ACC112 (cell line): ENCODE measurements at regions not wholly inside any gene's neighbourhood (a gene's known extent, or its start where the extent isn't known, plus 50 kb on each side); places are given as distances from the start of the nearest gene placed in this dataset.
A peak's percentile ranks its signal among the peaks of the same experiment; 100 is the strongest.

ENCODE experiments used
- H2AFZ ChIP-seq: fragments of 200-600 bp; sonication (generic); one replicate; pipeline ENCODE4 v1.6.0; 2017; ENCODE audit warnings: antibody characterized with exemption, low read length; ENCODE audit not compliant: unreplicated experiment
- H3K27ac ChIP-seq: fragments of 200-600 bp; sonication (generic); 2 replicates; pipeline ENCODE4 v1.5.1; 2014; ENCODE audit warnings: low read depth, mild to moderate bottlenecking, antibody characterized with exemption, low read length, moderate library complexity
- H3K27me3 ChIP-seq: fragments of 200-600 bp; sonication (generic); 2 replicates; pipeline ENCODE4 v1.6.1; 2014; ENCODE audit warnings: mild to moderate bottlenecking, antibody characterized with exemption, low read length, moderate library complexity, mixed read lengths; ENCODE audit not compliant: insufficient read depth
- H3K36me3 ChIP-seq: fragments of 200-600 bp; sonication (generic); 2 replicates; pipeline ENCODE4 v1.6.1; 2016; ENCODE audit warnings: mild to moderate bottlenecking, antibody characterized with exemption, low read length, moderate library complexity, mixed read lengths; ENCODE audit not compliant: insufficient read depth
- H3K4me1 ChIP-seq: fragments of 200-600 bp; sonication (generic); one replicate; pipeline ENCODE4 v1.6.1; 2016; ENCODE audit warnings: low read length, mixed read lengths; ENCODE audit not compliant: insufficient read depth, unreplicated experiment, control insufficient read depth
- H3K4me3 ChIP-seq: fragments of 200-600 bp; sonication (generic); 2 replicates; pipeline ENCODE4 v1.5.1; 2014; ENCODE audit warnings: mild to moderate bottlenecking, low read depth, low read length
- H3K79me2 ChIP-seq: fragments of 200-600 bp; sonication (generic); one replicate; pipeline ENCODE4 v1.6.0; 2016; ENCODE audit warnings: low read length; ENCODE audit not compliant: control insufficient read depth, unreplicated experiment, insufficient read depth

DNA sequence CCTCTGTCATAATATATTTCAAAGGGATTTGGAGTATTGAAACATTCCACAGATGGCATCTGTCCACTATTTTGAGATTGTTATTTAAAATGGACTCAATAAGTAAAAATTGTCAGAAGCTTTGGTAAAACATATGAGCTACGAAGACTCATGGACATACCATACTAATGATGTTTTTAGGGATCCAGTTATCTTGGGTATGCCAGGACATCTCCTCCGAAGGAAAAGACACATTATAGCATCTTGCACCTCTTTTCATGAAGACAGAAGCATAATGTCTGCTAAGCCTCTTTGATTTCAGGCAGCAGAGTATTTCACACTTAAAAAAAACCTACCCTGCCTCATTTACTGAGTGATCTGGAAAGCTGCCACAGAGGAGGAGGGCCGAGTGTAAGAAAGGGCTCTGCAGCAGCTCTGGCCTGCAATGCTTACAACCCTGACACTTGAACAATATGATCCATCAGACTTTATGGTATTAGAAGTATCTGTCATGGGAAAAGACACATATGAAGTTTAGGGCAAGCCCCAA lies 284.8 kb downstream of the TUSC7 start:
- Histone ChIP-seq H3K27ac (no peak overlapping the region), H3K4me1 (no peaks in the 10 kb centered on the region), H3K36me3 (no peaks in the 10 kb centered on the region), H3K27me3 (no peaks in the 10 kb centered on the region), H3K79me2 (no peaks in the 10 kb centered on the region), H2AFZ (no peak overlapping the region), H3K4me3 (no peak overlapping the region)

DNA sequence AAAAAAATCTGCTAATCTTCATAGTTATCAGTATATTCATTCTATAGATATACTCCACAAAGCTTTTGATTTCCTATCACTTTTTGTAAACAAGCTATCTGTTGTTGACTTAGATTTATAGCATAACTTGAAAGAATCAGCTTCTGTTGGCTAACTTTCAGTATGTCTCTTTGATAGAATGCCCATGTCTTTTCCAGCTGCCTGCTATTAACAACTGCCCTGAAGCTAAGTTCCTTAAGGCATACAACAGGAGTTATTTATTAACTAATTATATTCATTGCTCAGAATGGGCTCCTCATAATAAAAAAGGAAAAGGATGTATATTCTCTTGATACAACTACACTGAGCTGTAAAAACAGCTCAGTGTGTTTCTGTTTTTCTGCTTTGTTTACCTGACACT lies 293.9 kb downstream of the TUSC7 start:
- Histone ChIP-seq H3K27ac (no peak overlapping the region), H3K79me2 (no peaks in the 10 kb centered on the region), H3K4me3 (no peak overlapping the region), H3K27me3 (no peaks in the 10 kb centered on the region), H3K4me1 (no peaks in the 10 kb centered on the region), H2AFZ (no peak overlapping the region), H3K36me3 (no peaks in the 10 kb centered on the region)

DNA sequence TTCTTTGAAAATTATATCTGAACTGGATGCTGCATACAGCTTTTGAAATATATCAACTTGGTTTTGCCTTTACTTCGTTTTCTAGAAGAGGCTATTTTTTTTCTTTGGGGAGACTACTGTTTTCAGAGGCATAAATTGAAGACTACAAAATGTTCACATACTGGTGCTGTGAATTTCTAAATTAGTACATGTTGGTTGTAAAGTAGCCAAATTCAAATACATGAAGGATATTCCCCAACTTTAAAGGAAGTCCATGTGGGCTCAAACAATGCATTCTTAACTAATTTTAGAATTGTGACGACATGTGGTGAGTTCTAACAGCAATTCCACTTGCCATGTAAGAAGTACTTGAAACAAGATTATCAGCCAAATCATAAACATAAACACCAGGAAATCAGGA lies 295.7 kb downstream of the TUSC7 start:
- Histone ChIP-seq H3K4me3 (no peak overlapping the region), H3K79me2 (no peaks in the 10 kb centered on the region), H3K27ac (no peak overlapping the region), H3K36me3 (no peaks in the 10 kb centered on the region), H3K4me1 (no peaks in the 10 kb centered on the region), H2AFZ (no peak overlapping the region), H3K27me3 (no peaks in the 10 kb centered on the region)

DNA sequence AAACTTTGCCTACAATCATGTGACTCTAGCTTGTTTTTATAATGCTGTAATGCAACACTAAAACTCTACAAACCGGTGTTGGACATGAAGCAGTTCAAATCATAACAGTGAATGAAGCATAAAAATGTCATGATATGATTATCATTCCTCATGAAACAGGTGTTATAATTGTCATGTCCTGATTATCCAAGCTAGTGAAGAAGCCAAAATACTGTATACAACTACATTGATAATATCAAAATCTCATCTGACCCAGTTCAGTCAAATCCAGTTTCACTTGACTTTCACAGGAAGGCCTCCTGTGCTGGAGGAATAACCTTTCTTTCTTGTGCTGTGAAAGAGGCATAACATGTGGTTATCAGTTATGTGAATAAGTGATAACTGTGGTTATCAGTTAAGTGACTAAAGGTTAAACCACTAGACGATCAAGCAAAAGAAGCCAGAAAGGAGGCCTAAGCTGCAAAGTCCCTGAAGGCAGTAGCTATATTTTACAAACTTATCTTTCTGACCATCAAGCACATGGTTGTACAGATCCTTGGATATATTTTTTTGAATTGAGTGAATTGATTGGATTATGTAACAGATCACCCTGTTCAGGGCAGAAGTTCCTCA lies 296.4 kb downstream of the TUSC7 start:
- Histone ChIP-seq H3K27ac (no peak overlapping the region), H3K4me1 (peaks cover 2% of the 10 kb centered on the region), H3K36me3 (no peaks in the 10 kb centered on the region), H3K27me3 (no peaks in the 10 kb centered on the region), H2AFZ (no peak overlapping the region), H3K79me2 (no peaks in the 10 kb centered on the region), H3K4me3 (no peak overlapping the region)

DNA sequence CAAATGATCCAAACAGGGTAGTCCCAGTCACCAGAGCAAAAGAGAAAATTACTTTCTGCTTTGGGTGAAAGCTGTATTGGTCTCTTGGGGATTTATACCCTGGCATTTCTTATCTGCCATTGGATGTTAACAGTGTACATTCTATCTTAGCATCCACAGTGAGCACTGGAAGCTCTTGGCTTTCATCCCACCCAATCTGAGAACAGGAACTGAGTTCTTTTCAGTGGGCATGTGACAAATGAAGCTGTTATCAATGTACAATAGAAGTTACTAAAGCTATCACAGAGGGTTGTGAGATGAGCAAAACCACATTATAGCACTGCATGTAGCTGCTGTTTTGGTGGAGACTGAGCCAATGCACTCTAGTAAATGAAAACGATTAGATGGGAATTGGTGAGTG lies 300.7 kb downstream of the TUSC7 start:
- H3K4me1 ChIP-seq = peaks cover 9% of the 10 kb centered on the region
- H3K4me3 ChIP-seq = no peak overlapping the region
- H3K79me2 ChIP-seq = no peaks in the 10 kb centered on the region
- H3K27me3 ChIP-seq = no peaks in the 10 kb centered on the region
- H3K36me3 ChIP-seq = no peaks in the 10 kb centered on the region
- H3K27ac ChIP-seq = no peak overlapping the region
- H2AFZ ChIP-seq = no peak overlapping the region

DNA sequence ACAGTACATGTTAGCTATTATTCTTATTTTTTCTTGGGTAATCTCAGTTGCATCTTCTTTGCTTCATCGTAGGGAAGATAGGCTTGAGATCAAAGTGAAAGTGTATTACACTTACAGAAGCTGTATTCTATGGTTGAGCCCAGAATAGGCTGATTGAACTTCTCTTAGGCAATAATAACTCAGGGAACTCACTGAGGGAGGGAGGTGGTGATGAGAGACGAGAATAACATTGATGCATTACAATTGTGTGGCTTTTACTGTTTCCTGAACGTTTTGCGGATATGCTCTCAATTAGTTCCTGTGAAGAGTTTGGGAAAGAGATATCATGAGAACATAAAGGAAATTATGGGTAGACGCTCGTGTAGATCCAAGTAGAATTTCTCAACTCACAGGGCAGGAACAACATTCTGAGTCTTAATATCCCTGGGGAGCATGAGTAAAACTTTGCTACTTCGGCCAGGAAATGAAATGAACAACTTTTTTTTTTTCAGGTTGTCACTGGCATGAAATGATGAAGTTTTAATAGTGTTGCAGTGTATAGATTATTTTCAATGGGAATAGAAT lies 302.2 kb downstream of the TUSC7 start:
- H3K4me3 ChIP-seq = peak overlapping the region; percentile 65
- peak overlapping the region; percentile 32 for H2AFZ ChIP-seq
- no peaks in the 10 kb centered on the region for H3K36me3 ChIP-seq
- peaks cover 9% of the 10 kb centered on the region for H3K4me1 ChIP-seq
- H3K79me2 ChIP-seq = no peaks in the 10 kb centered on the region
- peak overlapping the region; percentile 50 for H3K27ac ChIP-seq
- H3K27me3 ChIP-seq = no peaks in the 10 kb centered on the region

DNA sequence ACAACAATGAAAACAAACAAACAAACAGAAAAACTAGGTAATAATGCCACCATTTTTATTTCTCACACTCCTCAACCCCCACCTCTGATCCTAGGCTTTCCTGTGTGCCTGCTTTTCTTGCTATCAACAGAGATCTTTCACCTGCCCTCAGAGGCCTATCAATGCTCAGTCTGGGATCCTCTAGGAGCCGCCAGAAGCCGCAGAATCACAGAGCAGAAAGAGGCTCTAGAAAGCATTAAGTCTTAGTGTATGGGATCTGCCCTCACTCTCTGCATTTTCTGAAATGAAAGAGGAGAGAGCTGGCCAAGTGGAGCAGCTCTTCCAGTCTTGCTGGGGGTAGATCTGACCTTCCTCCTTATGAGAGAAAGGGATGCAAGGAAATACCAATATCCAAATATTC lies 306.8 kb downstream of the TUSC7 start:
- Histone ChIP-seq H3K36me3 (no peaks in the 10 kb centered on the region), H3K4me1 (peaks cover 22% of the 10 kb centered on the region), H3K27ac (no peak overlapping the region), H3K4me3 (no peak overlapping the region), H3K79me2 (no peaks in the 10 kb centered on the region), H2AFZ (no peak overlapping the region), H3K27me3 (no peaks in the 10 kb centered on the region)

DNA sequence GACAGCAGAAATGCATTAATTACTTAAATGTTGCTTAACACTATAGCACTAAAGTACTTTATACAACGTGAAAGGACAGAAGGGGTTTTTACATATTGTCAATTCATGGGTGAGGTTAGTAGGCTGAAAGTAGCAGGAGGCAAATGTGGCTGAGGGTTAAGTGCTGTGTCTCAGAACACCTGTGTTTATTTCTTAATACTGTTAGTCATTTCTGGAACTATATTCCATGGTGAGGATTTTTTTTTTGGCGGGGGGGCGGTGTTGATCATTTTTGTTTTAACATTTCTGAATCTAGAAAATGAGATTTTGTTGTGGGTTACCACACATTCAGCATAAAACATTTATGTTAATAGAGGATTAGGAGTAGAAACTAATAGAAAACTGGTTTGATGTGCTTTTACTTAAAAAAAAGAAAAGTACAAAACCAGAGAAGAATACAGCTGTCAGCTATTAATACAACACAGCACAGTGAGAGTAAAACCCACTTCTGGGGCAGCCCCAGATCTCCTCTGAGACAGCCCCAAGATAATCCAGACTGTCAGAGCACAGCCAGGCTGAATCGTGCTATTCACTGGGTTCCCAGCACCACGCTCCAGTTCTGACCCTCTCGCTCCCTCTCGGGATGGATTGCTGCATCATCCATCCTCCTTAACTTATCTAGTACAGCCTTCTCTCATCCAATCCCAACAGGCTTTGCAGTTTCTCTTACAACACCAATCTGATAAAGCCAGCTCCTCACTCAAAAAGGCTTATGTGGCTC lies 307.7 kb downstream of the TUSC7 start:
- H3K27me3 ChIP-seq = no peaks in the 10 kb centered on the region
- no peak overlapping the region for H3K27ac ChIP-seq
- no peak overlapping the region for H3K4me3 ChIP-seq
- H3K4me1 ChIP-seq = peaks cover 19% of the 10 kb centered on the region
- no peak overlapping the region for H2AFZ ChIP-seq
- no peaks in the 10 kb centered on the region for H3K36me3 ChIP-seq
- H3K79me2 ChIP-seq = no peaks in the 10 kb centered on the region

DNA sequence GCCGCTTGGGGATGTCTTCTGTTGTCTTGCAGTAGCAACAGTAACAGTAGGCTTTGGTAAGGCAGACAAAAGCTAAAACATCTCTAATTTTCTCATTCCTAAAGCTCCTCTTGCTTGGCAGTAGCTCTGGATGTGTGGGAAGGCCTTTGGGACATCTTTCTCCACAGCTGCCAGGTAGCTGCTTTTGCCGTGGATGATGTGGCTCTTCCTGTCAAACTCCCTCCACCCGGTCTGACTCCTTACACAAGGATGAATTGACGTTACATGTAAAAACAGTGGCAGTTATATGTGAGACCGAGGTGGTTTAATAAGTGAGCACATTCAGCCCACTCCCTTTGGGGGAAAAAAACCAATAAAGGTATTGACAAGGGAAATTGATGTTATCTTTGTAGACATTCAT lies 309.1 kb downstream of the TUSC7 start:
- Histone ChIP-seq H3K79me2 (no peaks in the 10 kb centered on the region), H3K27ac (no peak overlapping the region), H2AFZ (peak overlapping the region; percentile 87), H3K27me3 (no peaks in the 10 kb centered on the region), H3K4me1 (peaks cover 17% of the 10 kb centered on the region), H3K36me3 (no peaks in the 10 kb centered on the region), H3K4me3 (peak overlapping the region; percentile 23; the same call in 1 of the 2 replicates)

DNA sequence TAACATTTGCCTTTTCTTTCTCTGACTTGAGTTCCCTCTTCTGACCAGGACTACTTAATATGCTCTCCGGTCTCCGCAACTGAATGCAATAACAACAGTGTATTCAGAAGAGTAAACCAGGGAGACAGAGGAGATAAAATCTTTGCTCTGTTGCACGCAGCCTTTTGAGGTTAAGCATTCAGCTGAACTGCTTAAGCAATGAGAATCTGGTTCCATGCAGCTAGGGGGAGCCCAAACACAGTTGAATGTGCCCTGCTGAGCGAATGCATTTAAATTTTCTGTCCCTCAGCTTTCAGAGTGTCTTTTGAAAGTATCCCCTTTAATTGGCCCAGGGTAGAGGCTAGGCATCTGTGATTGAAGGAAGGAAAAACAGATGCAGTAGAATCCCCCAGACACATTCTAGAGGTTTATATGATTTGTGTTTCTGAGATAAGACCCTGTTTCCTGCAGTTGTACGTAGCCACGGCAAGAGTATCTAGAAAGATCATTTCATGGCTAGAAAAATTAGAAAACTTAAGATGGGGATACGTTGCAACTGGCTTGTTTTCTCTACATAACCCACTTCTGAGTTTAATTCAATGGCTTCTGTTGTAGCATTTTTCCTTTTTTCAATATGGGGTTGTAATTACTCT lies 309.6 kb downstream of the TUSC7 start:
- peak overlapping the region; percentile 87 for H2AFZ ChIP-seq

More for the DNA sequence above, 309.6 kb downstream of the TUSC7 start:
- Histone ChIP-seq H3K36me3 (no peaks in the 10 kb centered on the region), H3K79me2 (no peaks in the 10 kb centered on the region), H3K27ac (no peak overlapping the region), H3K27me3 (no peaks in the 10 kb centered on the region), H3K4me1 (peaks cover 17% of the 10 kb centered on the region), H3K4me3 (peak overlapping the region; percentile 23; the same call in 1 of the 2 replicates)
